MM.1S (cell line): ENCODE measurements at regions not wholly inside any gene's neighbourhood (a gene's known extent, or its start where the extent isn't known, plus 50 kb on each side); places are given as distances from the start of the nearest gene placed in this dataset.

Experiments
- CTCF ChIP-seq: fragments of 300-600 bp; sonication (generic); IDR thresholded peaks from 2 replicates; pipeline ENCODE4 v1.5.1; 2016; ENCODE audit warnings: antibody characterized with exemption, low read length, mixed read lengths
- EZH2 ChIP-seq: fragments of 300-600 bp; sonication (generic); optimal IDR thresholded peaks from 2 replicates; pipeline ENCODE3; 2017; ENCODE audit warnings: low read depth, mild to moderate bottlenecking, antibody characterized with exemption, low read length, mixed read lengths
- EZH2phosphoT487 ChIP-seq: fragments of 300-600 bp; sonication (generic); IDR thresholded peaks from 2 replicates; pipeline ENCODE4 v1.6.1; 2018; ENCODE audit warnings: antibody characterized with exemption, low read length

GRCh38 chr6:133778414-133779130 lies 110.3 kb upstream of the TCF21 start:
- TF ChIP-seq EZH2 = no peak
- TF ChIP-seq CTCF = no peak
- no peak for TF ChIP-seq EZH2phosphoT487
